ENCODE measurements at regions not wholly inside any gene's neighbourhood (a gene's known extent, or its start where the extent isn't known, plus 50 kb on each side); places are given as distances from the start of the nearest gene placed in this dataset.

- no peak for TF ChIP-seq EZH2 (optimal IDR thresholded peaks at IDR 0.05; ENCODE audit: low read depth, low read length)
- TF ChIP-seq CTCF (IDR thresholded peaks at IDR 0.05; ENCODE audit: low read length), result no peak
Measured at GRCh38 chr2:128753800-128754199, 435.1 kb upstream of the HS6ST1 start.
